ENCODE measurements at regions not wholly inside any gene's neighbourhood (a gene's known extent, or its start where the extent isn't known, plus 50 kb on each side); places are given as distances from the start of the nearest gene placed in this dataset.

- Mint-ChIP-seq H3K36me3 (ENCODE audit: insufficient read depth, unreplicated experiment) (no peaks in the 10 kb centered on the region), H3K9me3 (ENCODE audit: low read depth, unreplicated experiment) (peaks cover 6% of the 10 kb centered on the region), H3K27ac (ENCODE audit: unreplicated experiment) (no peak overlapping the region), H3K4me3 (ENCODE audit: low read depth, unreplicated experiment) (no peak overlapping the region), H3K4me1 (ENCODE audit: low read depth, unreplicated experiment) (peaks cover 11% of the 10 kb centered on the region), H3K27me3 (ENCODE audit: unreplicated experiment) (no peaks in the 10 kb centered on the region)
- TF ChIP-seq CTCF (IDR thresholded peaks at IDR 0.05; ENCODE audit: unreplicated experiment), result no peak
- BruUV-seq (replicated peaks), result no TSS peak
- no peak for DNase-seq
- CTCF ChIA-PET, result interaction anchor here (0.6 kb wide), 1 partner anchor 234 kb away, joined by 3 read pairs; no protein-coding TSS in a partner anchor
- intact Hi-C loops (cut with micrococcal nuclease; ENCODE audit: unreplicated experiment), result no loop called here
These were observed 567.1 kb downstream of the EDEM1 start for GRCh38 chr3:5754602-5755001.

GRCh38 chr3:5756443-5756842 lies 568.9 kb downstream of the EDEM1 start:
- no peak for TF ChIP-seq CTCF (IDR thresholded peaks at IDR 0.05; ENCODE audit: unreplicated experiment)
- Mint-ChIP-seq H3K36me3 (ENCODE audit: insufficient read depth, unreplicated experiment) (no peaks in the 10 kb centered on the region), H3K4me3 (ENCODE audit: low read depth, unreplicated experiment) (no peak overlapping the region), H3K27ac (ENCODE audit: unreplicated experiment) (no peak overlapping the region), H3K4me1 (ENCODE audit: low read depth, unreplicated experiment) (peaks cover 11% of the 10 kb centered on the region), H3K27me3 (ENCODE audit: unreplicated experiment) (no peaks in the 10 kb centered on the region), H3K9me3 (ENCODE audit: low read depth, unreplicated experiment) (peaks cover 6% of the 10 kb centered on the region)
- intact Hi-C loops (cut with micrococcal nuclease; ENCODE audit: unreplicated experiment), result no loop called here
- BruUV-seq (replicated peaks), result no TSS peak
- no peak for DNase-seq
- CTCF ChIA-PET, result no interaction called here

- no peaks in the 10 kb centered on the region for H3K36me3 Mint-ChIP-seq (ENCODE audit: insufficient read depth, unreplicated experiment)
- no peak overlapping the region for H3K27ac Mint-ChIP-seq (ENCODE audit: unreplicated experiment)
- H3K4me3 Mint-ChIP-seq (ENCODE audit: low read depth, unreplicated experiment), result no peak overlapping the region
- H3K9me3 Mint-ChIP-seq (ENCODE audit: low read depth, unreplicated experiment), result peaks cover 6% of the 10 kb centered on the region
- H3K27me3 Mint-ChIP-seq (ENCODE audit: unreplicated experiment), result no peaks in the 10 kb centered on the region
- intact Hi-C loops (cut with micrococcal nuclease; ENCODE audit: unreplicated experiment), result no loop called here
- CTCF ChIA-PET, result no interaction called here
- H3K4me1 Mint-ChIP-seq (ENCODE audit: low read depth, unreplicated experiment), result peaks cover 11% of the 10 kb centered on the region
- no TSS peak for BruUV-seq (replicated peaks)
- TF ChIP-seq CTCF (IDR thresholded peaks at IDR 0.05; ENCODE audit: unreplicated experiment), result no peak
- no peak for DNase-seq
These were observed 569.8 kb downstream of the EDEM1 start for GRCh38 chr3:5757213-5757804.

GRCh38 chr3:5758699-5759098 lies 571.2 kb downstream of the EDEM1 start:
- intact Hi-C loops (cut with micrococcal nuclease; ENCODE audit: unreplicated experiment), result no loop called here
- Mint-ChIP-seq H3K4me1 (ENCODE audit: low read depth, unreplicated experiment) (peaks cover 11% of the 10 kb centered on the region), H3K4me3 (ENCODE audit: low read depth, unreplicated experiment) (no peak overlapping the region), H3K9me3 (ENCODE audit: low read depth, unreplicated experiment) (peaks cover 4% of the 10 kb centered on the region), H3K36me3 (ENCODE audit: insufficient read depth, unreplicated experiment) (no peaks in the 10 kb centered on the region), H3K27me3 (ENCODE audit: unreplicated experiment) (no peaks in the 10 kb centered on the region), H3K27ac (ENCODE audit: unreplicated experiment) (no peak overlapping the region)
- no TSS peak for BruUV-seq (replicated peaks)
- no peak for DNase-seq
- CTCF ChIA-PET, result interaction anchor here (0.6 kb wide), 2 partner anchors 11 to 417 kb away, joined by 3 to 4 read pairs; no protein-coding TSS in a partner anchor
- TF ChIP-seq CTCF (IDR thresholded peaks at IDR 0.05; ENCODE audit: unreplicated experiment), result no peak

Measured in Calu3 (cell line).